SK-N-SH (cell line): ENCODE measurements at regions not wholly inside any gene's neighbourhood (a gene's known extent, or its start where the extent isn't known, plus 50 kb on each side); places are given as distances from the start of the nearest gene placed in this dataset.

Experiments used
- CTCF ChIA-PET: fragments of 300-600, 350-600 bp; formaldehyde crosslinking; extraction: SDS; loops from one replicate; lab custom pipeline; 2021; lab: Yijun Ruan, JAX
- POLR2A ChIA-PET: fragments of 350-600 bp; sonication (Branson Sonifier 250); formaldehyde crosslinking; extraction: SDS; loops from one replicate; lab custom pipeline; 2020; ENCODE audit warnings: antibody characterized with exemption, inconsistent platforms; lab: Yijun Ruan, JAX
- DNase-seq: peaks from one replicate; pipeline ENCODE4 v3.0.0; 2012
- H2AFZ ChIP-seq: fragments of 200-600 bp; sonication (generic); 2 replicates; pipeline ENCODE4 v1.8.1; 2016; ENCODE audit warnings: antibody characterized with exemption, mild to moderate bottlenecking, low read depth
- H3F3A ChIP-seq: fragments of 200-600 bp; sonication (generic); replicated peaks from 2 replicates; pipeline ENCODE3; 2016; ENCODE audit warnings: antibody characterized with exemption, mild to moderate bottlenecking; ENCODE audit not compliant: insufficient read depth
- H3K27ac ChIP-seq, 2 experiments: fragments of 200-500 bp in 1 of 2; fragments of 200-600 bp in 1 of 2; sonication (Bioruptor generic) in 1 of 2; sonication (generic), shearing (Covaris generic) in 1 of 2; 2 replicates each; pipeline versions ENCODE4 v1.5.1 to v1.6.1; 2014 to 2016; ENCODE audit warnings: low read depth in 2 of 2, inconsistent platforms in 1 of 2, low read length in 1 of 2, mild to moderate bottlenecking in 1 of 2, mixed read lengths in 1 of 2
- H3K27me3 ChIP-seq: fragments of 200-600 bp; sonication (generic), shearing (Covaris generic); 2 replicates; pipeline ENCODE4 v1.6.1; 2016; ENCODE audit warnings: mixed run types; ENCODE audit not compliant: insufficient read depth
- H3K36me3 ChIP-seq, 2 experiments: fragments of 200-500 bp in 1 of 2; fragments of 200-600 bp in 1 of 2; sonication (Bioruptor generic) in 1 of 2; sonication (generic) in 1 of 2; replicated peaks in 1 of 2; 2 replicates each; pipeline versions ENCODE3 to v1.5.1; 2014 to 2016; ENCODE audit warnings: low read length in 1 of 2, mild to moderate bottlenecking in 1 of 2; ENCODE audit not compliant: insufficient read depth in 2 of 2, control insufficient read depth in 1 of 2
- H3K4me1 ChIP-seq, 2 experiments: fragments of 200-500 bp in 1 of 2; fragments of 200-600 bp in 1 of 2; sonication (Bioruptor generic) in 1 of 2; sonication (generic), shearing (Covaris generic) in 1 of 2; 2 replicates each; pipeline versions ENCODE4 v1.5.1 to v1.6.1; 2014 to 2016; ENCODE audit warnings: low read depth in 1 of 2, low read length in 1 of 2, mixed run types in 1 of 2; ENCODE audit not compliant: insufficient read depth in 2 of 2, control insufficient read depth in 1 of 2
- H3K4me2 ChIP-seq: fragments of 200-600 bp; sonication (generic), shearing (Covaris generic); 2 replicates; pipeline ENCODE4 v1.6.1; 2017; ENCODE audit warnings: mixed run types
- H3K4me3 ChIP-seq, 2 experiments: fragments of 200-500 bp in 1 of 2; fragments of 200-600 bp in 1 of 2; sonication (Bioruptor generic) in 1 of 2; sonication (generic), shearing (Covaris generic) in 1 of 2; 2 replicates each; pipeline versions ENCODE4 v1.5.1 to v1.8.1; 2014 to 2016; ENCODE audit warnings: low read depth in 2 of 2, inconsistent platforms in 1 of 2, low read length in 1 of 2, mild to moderate bottlenecking in 1 of 2, mixed read lengths in 1 of 2, moderate library complexity in 1 of 2
- H3K79me2 ChIP-seq: fragments of 200-600 bp; sonication (generic); 2 replicates; pipeline ENCODE4 v1.8.1; 2017; ENCODE audit warnings: mild to moderate bottlenecking; ENCODE audit not compliant: insufficient read depth
- H3K9ac ChIP-seq: fragments of 200-600 bp; sonication (generic); 2 replicates; pipeline ENCODE4 v1.6.1; 2017; ENCODE audit warnings: mixed run types
- H3K9me2 ChIP-seq: fragments of 200-600 bp; sonication (generic); 2 replicates; pipeline ENCODE4 v1.6.1; 2017; ENCODE audit warnings: mixed run types
- H3K9me3 ChIP-seq: fragments of 200-600 bp; sonication (generic); 2 replicates; pipeline ENCODE4 v1.6.1; 2017; ENCODE audit warnings: mixed run types, mild to moderate bottlenecking, moderate library complexity
- H4K20me1 ChIP-seq: fragments of 200-600 bp; sonication (generic); 2 replicates; pipeline ENCODE4 v1.6.1; 2017; ENCODE audit warnings: mild to moderate bottlenecking, mixed run types; ENCODE audit not compliant: insufficient read depth
- ELF1 ChIP-seq: IDR thresholded peaks from 2 replicates; pipeline ENCODE4 v1.4.0; 2012
- EP300 ChIP-seq, 2 experiments: IDR thresholded peaks; 2 replicates each; pipeline versions ENCODE4 v1.4.0 to v1.6.1; 2012; ENCODE audit warnings: borderline replicate concordance in 1 of 2, low read depth in 1 of 2, low read length in 1 of 2
- FOXJ3 ChIP-seq: sonication (generic); formaldehyde crosslinking; IDR thresholded peaks from 2 replicates; pipeline ENCODE4 v1.5.1; 2020; ENCODE audit warnings: mild to moderate bottlenecking, missing genetic modification reagents
- GABPA ChIP-seq: IDR thresholded peaks from 2 replicates; pipeline ENCODE4 v1.4.0; 2012; ENCODE audit warnings: low read depth, mild to moderate bottlenecking
- JUND ChIP-seq: IDR thresholded peaks from 2 replicates; pipeline ENCODE4 v1.4.0; 2012
- MEF2A ChIP-seq: IDR thresholded peaks from 2 replicates; pipeline ENCODE4 v1.4.0; 2012; ENCODE audit warnings: low read depth, borderline replicate concordance
- NRF1 ChIP-seq: IDR thresholded peaks from 2 replicates; pipeline ENCODE4 v1.6.1; 2012; ENCODE audit warnings: low read depth, mild to moderate bottlenecking, low read length
- RCOR1 ChIP-seq: fragments of 150-350 bp; IDR thresholded peaks from 2 replicates; pipeline ENCODE4 v1.6.1; 2017; ENCODE audit warnings: antibody characterized with exemption, low read length
- RFX5 ChIP-seq: IDR thresholded peaks from 2 replicates; pipeline ENCODE4 v1.6.1; 2012; ENCODE audit warnings: mild to moderate bottlenecking, improper control_type of control experiment, low read length
- RXRA ChIP-seq: IDR thresholded peaks from 2 replicates; pipeline ENCODE4 v1.4.0; 2012; ENCODE audit warnings: low read depth, mild to moderate bottlenecking, borderline replicate concordance
- SIN3A ChIP-seq: IDR thresholded peaks from 2 replicates; pipeline ENCODE4 v1.6.1; 2012; ENCODE audit warnings: low read depth, mild to moderate bottlenecking, low read length, moderate library complexity, borderline replicate concordance
- TCF12 ChIP-seq: IDR thresholded peaks from 2 replicates; pipeline ENCODE4 v1.4.0; 2012
- TEAD4 ChIP-seq: IDR thresholded peaks from 2 replicates; pipeline ENCODE4 v1.4.0; 2012; ENCODE audit warnings: mild to moderate bottlenecking, borderline replicate concordance; ENCODE audit not compliant: insufficient read depth
- WGBS: methylation state at CpG from one replicate; pipeline ENCODE4 v1.1.6; 2017; ENCODE audit warnings: low lambda C conversion rate; 5-methylcytosine and 5-hydroxymethylcytosine counted together
- TF ChIP-seq, protein P1 (sequence below): IDR thresholded peaks from 2 replicates; pipeline ENCODE4 v1.4.0; 2012; ENCODE audit warnings: low read depth, borderline replicate concordance
- TF ChIP-seq, protein P2 (sequence below): fragments of 200-600 bp; sonication (generic); IDR thresholded peaks from 2 replicates; pipeline ENCODE4 v1.6.1; 2017; ENCODE audit warnings: antibody characterized with exemption, mild to moderate bottlenecking, moderate library complexity
- TF ChIP-seq, protein P3 (sequence below): fragments of 150-350 bp; IDR thresholded peaks from 2 replicates; pipeline ENCODE4 v1.6.1; 2017; ENCODE audit warnings: antibody characterized with exemption, low read length, low read depth, borderline replicate concordance
- TF ChIP-seq, protein P4 (sequence below): IDR thresholded peaks from 2 replicates; pipeline ENCODE4 v1.4.0; 2012; ENCODE audit warnings: low read depth, borderline replicate concordance
- TF ChIP-seq, protein P5 (sequence below): fragments of 150-350 bp; IDR thresholded peaks from 2 replicates; pipeline ENCODE4 v1.6.1; 2016; ENCODE audit warnings: mild to moderate bottlenecking, low read depth, low read length

DNA sequence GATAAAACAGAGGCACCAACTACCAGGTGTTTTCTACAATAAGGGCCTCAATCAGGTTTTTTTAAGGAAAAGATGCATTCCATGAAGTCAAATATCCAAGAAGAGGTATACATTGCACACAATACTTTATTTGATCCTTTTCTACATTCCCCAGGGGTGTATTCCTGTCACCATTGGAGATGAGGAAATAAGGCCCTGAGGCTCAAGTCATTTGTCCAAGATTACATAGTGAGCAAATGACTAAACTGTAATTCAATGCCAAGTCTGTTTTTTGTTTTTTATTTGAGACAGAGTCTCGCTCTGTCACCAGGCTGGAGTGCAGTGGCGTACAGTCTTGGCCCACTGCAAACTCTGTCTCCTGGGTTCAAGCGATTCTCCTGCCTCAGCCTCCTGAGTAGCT is 69.2 kb upstream of the CDYL start:
- Histone ChIP-seq H3K36me3 (no peaks in the 10 kb centered on the region), H2AFZ (no peak overlapping the region), H4K20me1 (no peaks in the 10 kb centered on the region), H3K4me1 (no peaks in the 10 kb centered on the region), H3K9me2 (no peaks in the 10 kb centered on the region), H3K79me2 (no peaks in the 10 kb centered on the region), H3K4me3 (no peak overlapping the region), H3K27me3 (peaks cover 7% of the 10 kb centered on the region; the same call in 1 of the 2 replicates), H3F3A (no peaks in the 10 kb centered on the region), H3K9ac (no peak overlapping the region), H3K27ac (no peak overlapping the region), H3K4me2 (no peak overlapping the region), H3K9me3 (no peaks in the 10 kb centered on the region)
- ChIA-PET CTCF (no interaction called here), POLR2A (no interaction called here)
- WGBS: 75% methylated on average over 3 of the region's 3 CpGs
- no peak for DNase-seq
- TF ChIP-seq SIN3A (no peak), NRF1 (no peak), EP300 (IDR thresholded peaks at IDR 0.05; ENCODE audit: borderline replicate concordance in 1 of 2, low read depth in 1 of 2, low read length in 1 of 2) (no peak), RXRA (no peak), MEF2A (no peak), RCOR1 (no peak), TEAD4 (no peak), GABPA (no peak), FOXJ3 (no peak), TCF12 (no peak), JUND (no peak), RFX5 (no peak), ELF1 (no peak)
- TF ChIP-seq, protein P1, sequence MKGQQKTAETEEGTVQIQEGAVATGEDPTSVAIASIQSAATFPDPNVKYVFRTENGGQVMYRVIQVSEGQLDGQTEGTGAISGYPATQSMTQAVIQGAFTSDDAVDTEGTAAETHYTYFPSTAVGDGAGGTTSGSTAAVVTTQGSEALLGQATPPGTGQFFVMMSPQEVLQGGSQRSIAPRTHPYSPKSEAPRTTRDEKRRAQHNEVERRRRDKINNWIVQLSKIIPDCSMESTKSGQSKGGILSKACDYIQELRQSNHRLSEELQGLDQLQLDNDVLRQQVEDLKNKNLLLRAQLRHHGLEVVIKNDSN: no peak
- TF ChIP-seq, protein P2, sequence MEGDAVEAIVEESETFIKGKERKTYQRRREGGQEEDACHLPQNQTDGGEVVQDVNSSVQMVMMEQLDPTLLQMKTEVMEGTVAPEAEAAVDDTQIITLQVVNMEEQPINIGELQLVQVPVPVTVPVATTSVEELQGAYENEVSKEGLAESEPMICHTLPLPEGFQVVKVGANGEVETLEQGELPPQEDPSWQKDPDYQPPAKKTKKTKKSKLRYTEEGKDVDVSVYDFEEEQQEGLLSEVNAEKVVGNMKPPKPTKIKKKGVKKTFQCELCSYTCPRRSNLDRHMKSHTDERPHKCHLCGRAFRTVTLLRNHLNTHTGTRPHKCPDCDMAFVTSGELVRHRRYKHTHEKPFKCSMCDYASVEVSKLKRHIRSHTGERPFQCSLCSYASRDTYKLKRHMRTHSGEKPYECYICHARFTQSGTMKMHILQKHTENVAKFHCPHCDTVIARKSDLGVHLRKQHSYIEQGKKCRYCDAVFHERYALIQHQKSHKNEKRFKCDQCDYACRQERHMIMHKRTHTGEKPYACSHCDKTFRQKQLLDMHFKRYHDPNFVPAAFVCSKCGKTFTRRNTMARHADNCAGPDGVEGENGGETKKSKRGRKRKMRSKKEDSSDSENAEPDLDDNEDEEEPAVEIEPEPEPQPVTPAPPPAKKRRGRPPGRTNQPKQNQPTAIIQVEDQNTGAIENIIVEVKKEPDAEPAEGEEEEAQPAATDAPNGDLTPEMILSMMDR: no peak
- TF ChIP-seq, protein P3, sequence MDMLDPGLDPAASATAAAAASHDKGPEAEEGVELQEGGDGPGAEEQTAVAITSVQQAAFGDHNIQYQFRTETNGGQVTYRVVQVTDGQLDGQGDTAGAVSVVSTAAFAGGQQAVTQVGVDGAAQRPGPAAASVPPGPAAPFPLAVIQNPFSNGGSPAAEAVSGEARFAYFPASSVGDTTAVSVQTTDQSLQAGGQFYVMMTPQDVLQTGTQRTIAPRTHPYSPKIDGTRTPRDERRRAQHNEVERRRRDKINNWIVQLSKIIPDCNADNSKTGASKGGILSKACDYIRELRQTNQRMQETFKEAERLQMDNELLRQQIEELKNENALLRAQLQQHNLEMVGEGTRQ: no peak
- TF ChIP-seq, protein P4, sequence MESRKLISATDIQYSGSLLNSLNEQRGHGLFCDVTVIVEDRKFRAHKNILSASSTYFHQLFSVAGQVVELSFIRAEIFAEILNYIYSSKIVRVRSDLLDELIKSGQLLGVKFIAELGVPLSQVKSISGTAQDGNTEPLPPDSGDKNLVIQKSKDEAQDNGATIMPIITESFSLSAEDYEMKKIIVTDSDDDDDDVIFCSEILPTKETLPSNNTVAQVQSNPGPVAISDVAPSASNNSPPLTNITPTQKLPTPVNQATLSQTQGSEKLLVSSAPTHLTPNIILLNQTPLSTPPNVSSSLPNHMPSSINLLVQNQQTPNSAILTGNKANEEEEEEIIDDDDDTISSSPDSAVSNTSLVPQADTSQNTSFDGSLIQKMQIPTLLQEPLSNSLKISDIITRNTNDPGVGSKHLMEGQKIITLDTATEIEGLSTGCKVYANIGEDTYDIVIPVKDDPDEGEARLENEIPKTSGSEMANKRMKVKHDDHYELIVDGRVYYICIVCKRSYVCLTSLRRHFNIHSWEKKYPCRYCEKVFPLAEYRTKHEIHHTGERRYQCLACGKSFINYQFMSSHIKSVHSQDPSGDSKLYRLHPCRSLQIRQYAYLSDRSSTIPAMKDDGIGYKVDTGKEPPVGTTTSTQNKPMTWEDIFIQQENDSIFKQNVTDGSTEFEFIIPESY: no peak
- TF ChIP-seq, protein P5, sequence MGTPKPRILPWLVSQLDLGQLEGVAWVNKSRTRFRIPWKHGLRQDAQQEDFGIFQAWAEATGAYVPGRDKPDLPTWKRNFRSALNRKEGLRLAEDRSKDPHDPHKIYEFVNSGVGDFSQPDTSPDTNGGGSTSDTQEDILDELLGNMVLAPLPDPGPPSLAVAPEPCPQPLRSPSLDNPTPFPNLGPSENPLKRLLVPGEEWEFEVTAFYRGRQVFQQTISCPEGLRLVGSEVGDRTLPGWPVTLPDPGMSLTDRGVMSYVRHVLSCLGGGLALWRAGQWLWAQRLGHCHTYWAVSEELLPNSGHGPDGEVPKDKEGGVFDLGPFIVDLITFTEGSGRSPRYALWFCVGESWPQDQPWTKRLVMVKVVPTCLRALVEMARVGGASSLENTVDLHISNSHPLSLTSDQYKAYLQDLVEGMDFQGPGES: no peak
